ENCODE measurements at regions not wholly inside any gene's neighbourhood (a gene's known extent, or its start where the extent isn't known, plus 50 kb on each side); places are given as distances from the start of the nearest gene placed in this dataset.

GRCh38 chr16:54342966-54343365, 56.4 kb upstream of the IRX3 start:
- H3K27me3 ChIP-seq (ENCODE audit: control insufficient read depth, insufficient read depth, low read length) = no peaks in the 10 kb centered on the region
- H3K36me3 ChIP-seq (ENCODE audit: control insufficient read depth, insufficient read depth, low read length) = no peaks in the 10 kb centered on the region
- 100% methylated on average over 1 of the region's 5 CpGs for WGBS (ENCODE audit: insufficient coverage, low lambda C conversion rate)

GRCh38 chr16:54341892-54342776, 55.5 kb upstream of the IRX3 start:
- peak overlapping the region; percentile 55 for H3K27ac ChIP-seq (ENCODE audit: low read length)
- DNase-seq = peak; percentile 42 to 59
- H3K36me3 ChIP-seq (ENCODE audit: control insufficient read depth, insufficient read depth, low read length) = no peaks in the 10 kb centered on the region
- no peak overlapping the region for H3K4me3 ChIP-seq (ENCODE audit: low read length)
- no CpG with 5 or more reads among the region's 16 CpGs for WGBS (ENCODE audit: insufficient coverage, low lambda C conversion rate)
- H3K9me3 ChIP-seq (ENCODE audit: control insufficient read depth, low read depth, low read length) = no peaks in the 10 kb centered on the region
- H3K27me3 ChIP-seq (ENCODE audit: control insufficient read depth, insufficient read depth, low read length) = peaks cover 5% of the 10 kb centered on the region
- H3K4me1 ChIP-seq (ENCODE audit: control insufficient read depth, insufficient read depth, low read length) = peaks cover 5% of the 10 kb centered on the region

More at GRCh38 chr16:54342966-54343365, 56.4 kb upstream of the IRX3 start:
- H3K4me1 ChIP-seq (ENCODE audit: control insufficient read depth, insufficient read depth, low read length) = peaks cover 12% of the 10 kb centered on the region
- DNase-seq = no peak
- H3K4me3 ChIP-seq (ENCODE audit: low read length) = no peak overlapping the region
- no peaks in the 10 kb centered on the region for H3K9me3 ChIP-seq (ENCODE audit: control insufficient read depth, low read depth, low read length)
- H3K27ac ChIP-seq (ENCODE audit: low read length) = peak overlapping the region; percentile 55

DNA sequence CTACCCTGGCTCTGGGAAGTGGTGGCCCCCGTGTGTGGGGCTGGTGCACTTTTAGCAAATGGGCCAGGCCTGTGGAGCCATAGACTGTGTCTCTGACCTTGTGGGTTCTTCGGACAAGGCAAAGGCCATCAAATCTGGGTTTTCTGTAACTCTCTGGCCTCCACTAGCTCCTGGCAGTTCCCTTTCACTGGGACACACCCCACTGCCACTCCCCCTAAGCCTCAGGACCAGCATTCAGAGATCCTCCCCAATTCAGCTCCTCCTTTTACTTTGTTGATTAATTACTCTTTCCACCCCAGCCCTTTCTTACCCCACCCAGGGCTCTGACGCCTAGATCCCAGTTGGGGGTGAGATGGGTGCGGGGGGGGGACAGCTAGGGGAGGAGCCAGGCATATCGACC, 53.9 kb upstream of the IRX3 start:
- peaks cover 12% of the 10 kb centered on the region for H3K27me3 ChIP-seq (ENCODE audit: control insufficient read depth, insufficient read depth, low read length)
- H3K36me3 ChIP-seq (ENCODE audit: control insufficient read depth, insufficient read depth, low read length) = no peaks in the 10 kb centered on the region
- no peaks in the 10 kb centered on the region for H3K9me3 ChIP-seq (ENCODE audit: control insufficient read depth, low read depth, low read length)
- WGBS (ENCODE audit: insufficient coverage, low lambda C conversion rate) = no CpG with 5 or more reads among the region's 5 CpGs
- no peaks in the 10 kb centered on the region for H3K4me1 ChIP-seq (ENCODE audit: control insufficient read depth, insufficient read depth, low read length)
- DNase-seq = no peak
- no peak overlapping the region for H3K4me3 ChIP-seq (ENCODE audit: low read length)
- no peak overlapping the region for H3K27ac ChIP-seq (ENCODE audit: low read length)

DNA sequence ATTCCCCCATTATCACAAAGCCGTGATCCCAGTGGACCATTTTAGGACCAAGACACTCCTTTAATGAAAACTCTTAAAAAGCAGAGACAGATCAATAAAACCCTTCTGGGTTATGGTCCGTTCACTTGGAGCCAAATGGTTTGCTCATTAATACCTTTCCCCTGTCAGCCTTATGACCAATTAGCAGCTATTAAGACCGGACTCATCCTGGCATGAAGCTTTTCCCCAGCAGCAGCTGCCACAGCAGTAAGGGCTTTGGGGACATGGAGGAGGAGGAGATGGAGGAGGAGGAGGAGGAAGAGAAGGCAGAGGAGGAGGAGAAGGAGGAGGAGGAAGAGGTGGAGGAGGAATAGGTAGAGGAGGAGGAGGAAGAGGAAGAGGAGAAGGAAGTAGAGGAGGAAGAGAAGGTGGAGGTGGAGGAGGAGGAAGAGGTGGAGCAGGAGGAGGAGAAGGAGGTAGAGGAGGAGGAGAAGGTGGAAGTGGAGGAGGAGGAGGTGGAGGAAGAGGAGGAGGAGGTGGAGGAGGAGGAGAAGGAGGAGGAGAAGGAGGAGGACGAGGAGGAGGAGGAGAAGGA, 50.1 kb upstream of the IRX3 start:
- Histone ChIP-seq H3K4me3 (ENCODE audit: low read length) (no peak overlapping the region), H3K4me1 (ENCODE audit: control insufficient read depth, insufficient read depth, low read length) (no peaks in the 10 kb centered on the region), H3K27ac (ENCODE audit: low read length) (no peak overlapping the region), H3K9me3 (ENCODE audit: control insufficient read depth, low read depth, low read length) (no peaks in the 10 kb centered on the region), H3K27me3 (ENCODE audit: control insufficient read depth, insufficient read depth, low read length) (peaks cover 14% of the 10 kb centered on the region), H3K36me3 (ENCODE audit: control insufficient read depth, insufficient read depth, low read length) (no peaks in the 10 kb centered on the region)
- 50% methylated on average over 1 of the region's 4 CpGs for WGBS (ENCODE audit: insufficient coverage, low lambda C conversion rate)
- DNase-seq = no peak

Data from large intestine (tissue), 3 donors.